ENCODE measurements at regions not wholly inside any gene's neighbourhood (a gene's known extent, or its start where the extent isn't known, plus 50 kb on each side); places are given as distances from the start of the nearest gene placed in this dataset.

- TF ChIP-seq POLR2A (IDR thresholded peaks at IDR 0.05) (no peak), CTCF (IDR thresholded peaks at IDR 0.05) (no peak)
- WGBS, 2 donors, result 89 to 91% methylated on average over 8 of the region's 8 CpGs
- H3K4me3 ChIP-seq (replicated peaks in 1 of 3), result no peak overlapping the region
Measured at GRCh38 chr11:11733246-11733747, 108.5 kb upstream of the USP47 start.

GRCh38 chr11:11732116-11732515 lies 109.7 kb upstream of the USP47 start:
- WGBS, 2 donors, result 96 to 97% methylated on average over 3 of the region's 3 CpGs
- H3K27me3 ChIP-seq, result no peaks in the 10 kb centered on the region
- intact Hi-C loops (cut with DNase I), result no loop called here
- no peaks in the 10 kb centered on the region for H3K36me3 ChIP-seq
- DNase-seq, result no peak
- no peak overlapping the region for H3K4me3 ChIP-seq (replicated peaks in 1 of 3)
- TF ChIP-seq POLR2A (IDR thresholded peaks at IDR 0.05), result no peak
- no peak for TF ChIP-seq CTCF (IDR thresholded peaks at IDR 0.05)
- H3K27ac ChIP-seq, result no peak overlapping the region
- no peaks in the 10 kb centered on the region for H3K9me3 ChIP-seq
- H3K4me1 ChIP-seq, result no peaks in the 10 kb centered on the region

More at GRCh38 chr11:11733246-11733747, 108.5 kb upstream of the USP47 start:
- no peaks in the 10 kb centered on the region for H3K27me3 ChIP-seq
- H3K36me3 ChIP-seq, result no peaks in the 10 kb centered on the region
- no peak for DNase-seq
- H3K4me1 ChIP-seq, result no peaks in the 10 kb centered on the region
- H3K9me3 ChIP-seq, result no peaks in the 10 kb centered on the region
- no peak overlapping the region for H3K27ac ChIP-seq
- intact Hi-C loops (cut with DNase I), result no loop called here

- Histone ChIP-seq H3K27ac (no peak overlapping the region), H3K4me3 (replicated peaks in 1 of 3) (no peak overlapping the region), H3K9me3 (no peaks in the 10 kb centered on the region), H3K36me3 (no peaks in the 10 kb centered on the region), H3K27me3 (no peaks in the 10 kb centered on the region), H3K4me1 (no peaks in the 10 kb centered on the region)
- 42 to 62% methylated on average over 6 of the region's 6 CpGs for WGBS, 2 donors
- DNase-seq, result peak; percentile 50 to 68
- intact Hi-C loops (cut with DNase I), result no loop called here
- TF ChIP-seq CTCF (IDR thresholded peaks at IDR 0.05) (no peak), POLR2A (IDR thresholded peaks at IDR 0.05) (no peak)
Measured at GRCh38 chr11:11731311-11732083, 109.7 kb upstream of the GALNT18 start.

- Histone ChIP-seq H3K9me3 (no peaks in the 10 kb centered on the region), H3K27ac (no peak overlapping the region), H3K36me3 (no peaks in the 10 kb centered on the region), H3K4me1 (no peaks in the 10 kb centered on the region), H3K27me3 (no peaks in the 10 kb centered on the region), H3K4me3 (replicated peaks in 1 of 3) (no peak overlapping the region)
- TF ChIP-seq CTCF (IDR thresholded peaks at IDR 0.05) (no peak), POLR2A (IDR thresholded peaks at IDR 0.05) (no peak)
- intact Hi-C loops (cut with DNase I), result no loop called here
- DNase-seq, result no peak
- WGBS, 2 donors, result 96% methylated on average over 2 of the region's 2 CpGs
Measured at GRCh38 chr11:11728386-11728785, 106.6 kb upstream of the GALNT18 start.

GRCh38 chr11:11725438-11725837 lies 103.6 kb upstream of the GALNT18 start:
- no peaks in the 10 kb centered on the region for H3K36me3 ChIP-seq
- H3K4me3 ChIP-seq (replicated peaks in 1 of 3), result no peak overlapping the region
- no peaks in the 10 kb centered on the region for H3K27me3 ChIP-seq
- TF ChIP-seq POLR2A (IDR thresholded peaks at IDR 0.05) (no peak), CTCF (IDR thresholded peaks at IDR 0.05) (no peak)
- DNase-seq, result no peak
- no peak overlapping the region for H3K27ac ChIP-seq
- intact Hi-C loops (cut with DNase I), result no loop called here
- H3K4me1 ChIP-seq, result no peaks in the 10 kb centered on the region
- 85 to 88% methylated on average over 5 of the region's 5 CpGs for WGBS, 2 donors
- H3K9me3 ChIP-seq, result no peaks in the 10 kb centered on the region

Measured in thyroid gland (tissue), 4 donors.